ENCODE measurements at regions not wholly inside any gene's neighbourhood (a gene's known extent, or its start where the extent isn't known, plus 50 kb on each side); places are given as distances from the start of the nearest gene placed in this dataset.

GRCh38 chr12:74418573-74418972 lies 119.1 kb upstream of the ATXN7L3B start:
- no peak for DNase-seq

- no peak for DNase-seq
These were observed 112.9 kb upstream of the ATXN7L3B start for GRCh38 chr12:74424778-74425177.

GRCh38 chr12:74426091-74426490 lies 111.5 kb upstream of the ATXN7L3B start:
- DNase-seq, result no peak

- no peak for DNase-seq
These were observed 108.1 kb upstream of the ATXN7L3B start for GRCh38 chr12:74429535-74429934.

GRCh38 chr12:74431801-74432200 lies 105.8 kb upstream of the ATXN7L3B start:
- no peak for DNase-seq

- no peak for DNase-seq
These were observed 97.2 kb upstream of the ATXN7L3B start for GRCh38 chr12:74440469-74440868.

- no peak for DNase-seq
These were observed 95.8 kb upstream of the ATXN7L3B start for GRCh38 chr12:74441872-74442271.

- no peak for DNase-seq
These were observed 91.2 kb upstream of the ATXN7L3B start for GRCh38 chr12:74446466-74446865.

GRCh38 chr12:74449872-74450271 lies 87.8 kb upstream of the ATXN7L3B start:
- peak; percentile 43 for DNase-seq

GRCh38 chr12:74454109-74454508 lies 83.5 kb upstream of the ATXN7L3B start:
- DNase-seq, result no peak

GRCh38 chr12:74455429-74455828 lies 82.2 kb upstream of the ATXN7L3B start:
- DNase-seq, result no peak

GRCh38 chr12:74456431-74456830 lies 81.2 kb upstream of the ATXN7L3B start:
- no peak for DNase-seq

GRCh38 chr12:74468401-74468800 lies 69.2 kb upstream of the ATXN7L3B start:
- no peak for DNase-seq

GRCh38 chr12:74476234-74476633 lies 61.4 kb upstream of the ATXN7L3B start:
- no peak for DNase-seq

GRCh38 chr12:74481078-74481477 lies 56.6 kb upstream of the ATXN7L3B start:
- DNase-seq, result no peak

GRCh38 chr12:74482115-74482514 lies 55.5 kb upstream of the ATXN7L3B start:
- DNase-seq, result no peak

GRCh38 chr12:74483057-74483456 lies 54.6 kb upstream of the ATXN7L3B start:
- DNase-seq, result no peak

Data from NCI-H226 (cell line).